Lower leg skin (tissue), 3 donors: ENCODE measurements at regions not wholly inside any gene's neighbourhood (a gene's known extent, or its start where the extent isn't known, plus 50 kb on each side); places are given as distances from the start of the nearest gene placed in this dataset.

Source experiments
- POLR2A ChIP-seq, 2 donors: fragments of 450-650 bp; IDR thresholded peaks; one replicate each; pipeline ENCODE4 v1.6.1; 2016 to 2017; ENCODE audit warnings: antibody characterized with exemption in 2 of 2, mild to moderate bottlenecking in 1 of 2, moderate library complexity in 1 of 2
- TF ChIP-seq, protein P1 (sequence below), 3 donors: fragments of 450-650 bp; IDR thresholded peaks; one replicate each; pipeline ENCODE4 v1.5.1; 2016; ENCODE audit warnings: antibody characterized with exemption in 3 of 3, mild to moderate bottlenecking in 3 of 3, moderate library complexity in 2 of 3

DNA sequence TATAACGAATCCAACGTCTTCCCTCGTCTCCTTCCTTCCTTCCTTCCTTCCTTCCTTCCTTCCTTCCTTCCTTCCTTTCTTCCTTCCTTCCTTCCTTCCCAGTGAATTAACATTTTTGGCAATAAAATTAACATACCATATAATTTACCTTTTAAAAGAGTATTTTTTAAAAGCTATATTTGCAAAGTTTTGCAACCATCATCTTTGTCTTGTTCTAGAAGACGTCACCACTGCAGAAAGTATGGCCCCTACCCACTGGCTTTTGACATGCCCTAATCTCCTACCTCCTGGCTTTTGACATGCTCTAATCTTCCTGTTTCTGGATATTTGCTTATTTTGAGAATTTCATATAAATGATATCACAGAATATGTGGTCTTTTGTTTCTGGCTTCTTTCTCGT lies 1023.9 kb upstream of the ZEB2 start:
- TF ChIP-seq, protein P1, sequence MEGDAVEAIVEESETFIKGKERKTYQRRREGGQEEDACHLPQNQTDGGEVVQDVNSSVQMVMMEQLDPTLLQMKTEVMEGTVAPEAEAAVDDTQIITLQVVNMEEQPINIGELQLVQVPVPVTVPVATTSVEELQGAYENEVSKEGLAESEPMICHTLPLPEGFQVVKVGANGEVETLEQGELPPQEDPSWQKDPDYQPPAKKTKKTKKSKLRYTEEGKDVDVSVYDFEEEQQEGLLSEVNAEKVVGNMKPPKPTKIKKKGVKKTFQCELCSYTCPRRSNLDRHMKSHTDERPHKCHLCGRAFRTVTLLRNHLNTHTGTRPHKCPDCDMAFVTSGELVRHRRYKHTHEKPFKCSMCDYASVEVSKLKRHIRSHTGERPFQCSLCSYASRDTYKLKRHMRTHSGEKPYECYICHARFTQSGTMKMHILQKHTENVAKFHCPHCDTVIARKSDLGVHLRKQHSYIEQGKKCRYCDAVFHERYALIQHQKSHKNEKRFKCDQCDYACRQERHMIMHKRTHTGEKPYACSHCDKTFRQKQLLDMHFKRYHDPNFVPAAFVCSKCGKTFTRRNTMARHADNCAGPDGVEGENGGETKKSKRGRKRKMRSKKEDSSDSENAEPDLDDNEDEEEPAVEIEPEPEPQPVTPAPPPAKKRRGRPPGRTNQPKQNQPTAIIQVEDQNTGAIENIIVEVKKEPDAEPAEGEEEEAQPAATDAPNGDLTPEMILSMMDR (IDR thresholded peaks at IDR 0.05) = no peak
- no peak for TF ChIP-seq POLR2A (IDR thresholded peaks at IDR 0.05)
